Esophagus muscularis mucosa (tissue), 4 donors: ENCODE measurements at regions not wholly inside any gene's neighbourhood (a gene's known extent, or its start where the extent isn't known, plus 50 kb on each side); places are given as distances from the start of the nearest gene placed in this dataset.

ENCODE experiments used
- DNase-seq: peaks from one replicate; pipeline ENCODE4 v3.0.0-alpha.2; 2017; ENCODE audit errors: extremely low spot score
- H3K27ac ChIP-seq, 4 donors: fragments of 200-600 bp; sonication (generic); replicated peaks in 1 of 4; 1 replicate in 3 of 4; 2 replicates in 1 of 4; pipeline ENCODE4 v1.5.1; 2016 to 2019; ENCODE audit warnings: mild to moderate bottlenecking in 1 of 4
- H3K27me3 ChIP-seq, 4 donors: fragments of 200-600 bp; sonication (generic); one replicate each; pipeline versions ENCODE4 v1.5.1 to v1.6.0; 2016 to 2019
- H3K36me3 ChIP-seq, 4 donors: fragments of 200-600 bp; sonication (generic); one replicate each; pipeline ENCODE4 v1.5.1; 2016 to 2019
- H3K4me1 ChIP-seq, 4 donors: fragments of 200-600 bp; sonication (generic); one replicate each; pipeline ENCODE4 v1.5.1; 2016 to 2019
- H3K4me3 ChIP-seq, 4 donors: fragments of 200-600 bp; sonication (generic); 1 replicate in 2 of 4; 2 replicates in 2 of 4; pipeline ENCODE4 v1.5.1; 2016 to 2019; ENCODE audit warnings: mild to moderate bottlenecking in 4 of 4, moderate library complexity in 1 of 4
- H3K9me3 ChIP-seq, 4 donors: fragments of 200-600 bp; sonication (generic); 1 replicate in 3 of 4; 2 replicates in 1 of 4; pipeline ENCODE4 v1.5.1; 2016 to 2019
- CTCF ChIP-seq, 3 experiments: fragments of 200-600 bp in 2 of 3; fragments of 450-650 bp in 1 of 3; sonication (generic) in 2 of 3; IDR thresholded peaks; one replicate each; pipeline ENCODE4 v1.5.1; 2017 to 2019; ENCODE audit warnings: antibody characterized with exemption in 3 of 3, mild to moderate bottlenecking in 2 of 3, moderate library complexity in 1 of 3
- EP300 ChIP-seq: sonication (generic); formaldehyde crosslinking; IDR thresholded peaks from one replicate; pipeline ENCODE4 v1.6.1; 2017; ENCODE audit warnings: antibody characterized with exemption
- POLR2A ChIP-seq: fragments of 450-650 bp; IDR thresholded peaks from one replicate; pipeline ENCODE4 v1.6.1; 2017; ENCODE audit warnings: antibody characterized with exemption, moderate library complexity, mild to moderate bottlenecking, low read depth
- POLR2AphosphoS5 ChIP-seq, 2 donors: sonication (generic); formaldehyde crosslinking; IDR thresholded peaks; one replicate each; pipeline ENCODE4 v1.6.1; 2017; ENCODE audit warnings: antibody characterized with exemption in 2 of 2
- WGBS: methylation state at CpG from one replicate; pipeline ENCODE4 v1.1.5; 2018; 5-methylcytosine and 5-hydroxymethylcytosine counted together
- intact Hi-C: fragments of 100-400 bp; cut with DNase I; formaldehyde crosslinking; loops from one replicate; pipeline ENCODE4 v1.15.1; 2023

GRCh38 chr17:73750975-73751374 lies 106.7 kb upstream of the SDK2 start:
- H3K9me3 ChIP-seq: no peaks in the 10 kb centered on the region
- WGBS: 77% methylated on average over 7 of the region's 7 CpGs
- no peak overlapping the region for H3K4me3 ChIP-seq
- TF ChIP-seq POLR2A (no peak), EP300 (no peak), CTCF (IDR thresholded peaks at IDR 0.05) (no peak), POLR2AphosphoS5 (IDR thresholded peaks at IDR 0.05) (no peak)
- peaks cover 0 to 30% (median 0%) of the 10 kb centered on the region in 4 donors for H3K27me3 ChIP-seq
- intact Hi-C loops: no loop called here
- H3K36me3 ChIP-seq: no peaks in the 10 kb centered on the region
- DNase-seq: no peak
- no peaks in the 10 kb centered on the region for H3K4me1 ChIP-seq
- H3K27ac ChIP-seq: no peak overlapping the region

GRCh38 chr17:73753751-73754496 lies 109.7 kb upstream of the SDK2 start:
- Histone ChIP-seq H3K4me3 (no peak overlapping the region), H3K9me3 (no peaks in the 10 kb centered on the region), H3K27me3 (peaks cover 0 to 15% (median 0%) of the 10 kb centered on the region in 4 donors), H3K36me3 (no peaks in the 10 kb centered on the region), H3K4me1 (no peaks in the 10 kb centered on the region), H3K27ac (no peak overlapping the region)
- TF ChIP-seq POLR2AphosphoS5 (IDR thresholded peaks at IDR 0.05) (no peak), EP300 (no peak), POLR2A (no peak)
- intact Hi-C loops: no loop called here
- no peak for DNase-seq
- WGBS: 94% methylated on average over 10 of the region's 14 CpGs

GRCh38 chr17:73754886-73755400 lies 110.7 kb upstream of the SDK2 start:
- DNase-seq: no peak
- peaks cover 0 to 25% (median 4%) of the 10 kb centered on the region in 4 donors for H3K27me3 ChIP-seq
- H3K9me3 ChIP-seq: no peaks in the 10 kb centered on the region
- no peaks in the 10 kb centered on the region for H3K4me1 ChIP-seq
- WGBS: 78% methylated on average over 12 of the region's 15 CpGs
- H3K27ac ChIP-seq: no peak overlapping the region
- H3K36me3 ChIP-seq: no peaks in the 10 kb centered on the region
- intact Hi-C loops: no loop called here
- TF ChIP-seq CTCF (IDR thresholded peaks at IDR 0.05) (no peak), POLR2AphosphoS5 (IDR thresholded peaks at IDR 0.05) (no peak), POLR2A (no peak), EP300 (no peak)
- no peak overlapping the region for H3K4me3 ChIP-seq

- no peaks in the 10 kb centered on the region for H3K9me3 ChIP-seq
- no peaks in the 10 kb centered on the region for H3K36me3 ChIP-seq
- WGBS: 67% methylated on average over 10 of the region's 12 CpGs
- no peaks in the 10 kb centered on the region for H3K4me1 ChIP-seq
- H3K4me3 ChIP-seq: no peak overlapping the region
- no peak for DNase-seq
- H3K27ac ChIP-seq: no peak overlapping the region
- TF ChIP-seq EP300 (no peak), POLR2AphosphoS5 (IDR thresholded peaks at IDR 0.05) (no peak), CTCF (IDR thresholded peaks at IDR 0.05) (no peak), POLR2A (no peak)
- intact Hi-C loops: no loop called here
- peaks cover 0 to 33% (median 4%) of the 10 kb centered on the region in 4 donors for H3K27me3 ChIP-seq
Observed at GRCh38 chr17:73757420-73757819, 113.2 kb upstream of the SDK2 start.

GRCh38 chr17:73758245-73758644 lies 114.0 kb upstream of the SDK2 start:
- DNase-seq: no peak
- H3K36me3 ChIP-seq: no peaks in the 10 kb centered on the region
- no peak for TF ChIP-seq POLR2AphosphoS5 (IDR thresholded peaks at IDR 0.05)
- no peak for TF ChIP-seq CTCF (IDR thresholded peaks at IDR 0.05)
- TF ChIP-seq POLR2A: no peak
- no peak for TF ChIP-seq EP300
- WGBS: 78% methylated on average over 7 of the region's 7 CpGs
- no peak overlapping the region for H3K4me3 ChIP-seq
- no peaks in the 10 kb centered on the region for H3K4me1 ChIP-seq
- H3K27ac ChIP-seq: no peak overlapping the region
- no peaks in the 10 kb centered on the region for H3K9me3 ChIP-seq
- intact Hi-C loops: no loop called here
- H3K27me3 ChIP-seq: peaks cover 0 to 30% (median 4%) of the 10 kb centered on the region in 4 donors
